ENCODE measurements at regions not wholly inside any gene's neighbourhood (a gene's known extent, or its start where the extent isn't known, plus 50 kb on each side); places are given as distances from the start of the nearest gene placed in this dataset.
"Not testable (repeated sequence)": the region's sequence is repeated elsewhere in the genome, so short reads cannot be mapped to it uniquely, and the experiment has no call there.

DNA sequence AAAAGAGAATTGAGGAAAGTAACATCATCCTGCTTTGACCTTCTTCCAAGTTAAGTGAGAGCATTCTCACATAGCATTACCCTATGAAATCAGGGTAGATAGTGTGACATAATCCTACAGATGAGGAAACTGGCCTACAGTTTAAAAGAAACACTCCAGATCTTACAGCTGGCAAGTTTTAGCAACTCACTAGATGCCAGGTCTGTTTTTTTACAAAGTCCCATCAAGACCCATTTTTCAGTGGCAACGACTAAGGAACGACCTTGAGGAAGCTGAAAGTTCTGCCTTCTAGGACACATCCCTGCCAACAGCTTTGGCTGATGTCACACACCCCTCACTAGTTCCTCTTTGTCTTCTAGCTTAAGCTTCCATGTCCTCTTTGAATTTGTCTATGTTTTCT, 92.7 kb downstream of the ATP6V0E2 start:
- TF ChIP-seq ZNF274 (IDR thresholded peaks at IDR 0.05; ENCODE audit: low read depth, low read length); YY1 (IDR thresholded peaks at IDR 0.05; ENCODE audit: insufficient read depth, insufficient read length): not testable (repeated sequence)
